Fibroblast of the conjunctiva (primary cell): ENCODE measurements at regions not wholly inside any gene's neighbourhood (a gene's known extent, or its start where the extent isn't known, plus 50 kb on each side); places are given as distances from the start of the nearest gene placed in this dataset.
"Not testable (repeated sequence)": the region's sequence is repeated elsewhere in the genome, so short reads cannot be mapped to it uniquely, and the experiment has no call there.

Source experiments
- DNase-seq: peaks from one replicate; pipeline ENCODE4 v3.0.0-alpha.2; 2010; ENCODE audit warnings: low read depth

- DNase-seq, result no peak
These were observed 94.9 kb downstream of the TMEM130 start for GRCh38 chr7:98774884-98775283.

DNA sequence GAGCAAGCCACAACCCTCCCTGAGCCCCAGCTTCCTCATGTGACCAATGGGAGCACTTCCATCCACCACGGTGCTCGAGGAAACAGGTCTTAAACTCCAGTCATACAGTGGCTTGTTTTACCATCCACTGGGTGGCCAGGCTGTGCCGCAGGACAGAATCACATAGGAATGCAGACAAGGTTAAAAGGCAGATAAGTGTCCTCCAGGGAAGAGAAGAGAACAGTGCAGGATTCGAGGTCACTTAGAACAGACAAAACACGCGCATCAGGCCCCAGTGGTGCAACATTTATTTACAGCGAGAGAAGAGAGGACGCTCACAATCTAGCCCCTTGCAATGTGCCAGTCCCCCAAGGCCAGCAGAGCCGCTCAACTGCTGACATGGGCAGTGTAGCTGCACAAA, 92.8 kb downstream of the TMEM130 start:
- no peak for DNase-seq

- no peak for DNase-seq
These were observed 91.4 kb downstream of the TMEM130 start for GRCh38 chr7:98778421-98778820.

GRCh38 chr7:98779800-98780587, 89.8 kb downstream of the TMEM130 start:
- DNase-seq, result no peak

DNA sequence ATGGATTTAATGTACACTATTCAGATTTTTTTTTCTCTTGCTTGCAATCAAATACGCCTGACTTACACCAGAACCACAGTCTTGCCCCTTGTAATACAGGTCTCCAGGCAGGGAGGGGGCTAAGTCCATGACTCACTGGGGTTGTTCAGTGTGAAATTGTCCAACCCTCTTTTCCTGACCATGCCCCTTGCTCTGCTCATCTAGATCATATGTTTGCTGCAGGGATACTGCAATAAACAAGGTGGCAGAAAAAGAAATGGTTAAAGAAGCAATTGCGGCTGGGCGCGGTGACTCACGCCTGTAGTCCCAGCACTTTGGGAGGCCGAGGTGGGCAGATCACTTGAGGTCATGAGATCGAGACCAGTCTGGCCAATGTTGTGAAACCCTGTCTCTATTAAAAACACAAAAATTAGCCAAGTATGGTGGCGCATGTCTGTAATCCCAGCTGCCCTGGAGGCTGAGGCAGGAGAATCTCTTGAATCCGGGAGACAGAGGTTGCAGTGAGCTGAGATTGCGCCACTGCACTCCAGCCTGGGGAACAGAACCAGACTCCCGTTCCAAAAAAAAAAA, 85.5 kb downstream of the TMEM130 start:
- no peak for DNase-seq

DNA sequence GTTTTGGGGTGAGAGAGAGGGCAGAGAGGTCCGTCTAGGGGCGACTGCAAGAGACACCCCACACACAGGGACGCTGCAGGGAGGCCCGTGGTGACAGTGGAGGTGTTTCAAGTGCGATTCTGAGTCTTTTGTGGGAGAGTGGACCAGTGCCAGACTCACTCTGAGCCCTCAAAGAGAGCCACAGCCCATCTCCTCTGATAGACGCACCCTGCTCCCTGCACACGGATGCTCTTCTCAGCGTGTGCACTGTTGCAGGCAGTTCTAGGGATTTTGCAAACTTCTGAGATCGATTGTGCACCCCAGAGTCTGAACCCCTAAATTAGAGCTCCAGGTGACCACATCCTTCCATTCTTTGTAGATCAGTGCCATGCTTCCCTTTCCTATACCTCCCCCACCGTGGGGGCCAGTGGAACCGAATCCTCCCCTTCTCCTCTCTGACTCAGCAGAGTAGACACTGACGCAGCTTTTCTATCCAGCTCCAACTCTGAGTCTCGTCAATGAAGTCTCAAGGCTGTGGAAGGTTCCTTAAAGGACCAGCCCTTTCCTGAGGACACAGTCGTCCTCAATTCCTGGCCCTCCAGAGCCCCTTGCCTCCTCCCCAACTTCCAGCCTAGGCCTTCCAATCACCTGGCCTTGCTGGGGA, 83.8 kb downstream of the TMEM130 start:
- DNase-seq, result no peak

GRCh38 chr7:98788966-98789365, 80.8 kb downstream of the TMEM130 start:
- DNase-seq, result no peak

- DNase-seq, result not testable (repeated sequence)
These were observed 75.4 kb downstream of the TMEM130 start for GRCh38 chr7:98794453-98794852.

DNA sequence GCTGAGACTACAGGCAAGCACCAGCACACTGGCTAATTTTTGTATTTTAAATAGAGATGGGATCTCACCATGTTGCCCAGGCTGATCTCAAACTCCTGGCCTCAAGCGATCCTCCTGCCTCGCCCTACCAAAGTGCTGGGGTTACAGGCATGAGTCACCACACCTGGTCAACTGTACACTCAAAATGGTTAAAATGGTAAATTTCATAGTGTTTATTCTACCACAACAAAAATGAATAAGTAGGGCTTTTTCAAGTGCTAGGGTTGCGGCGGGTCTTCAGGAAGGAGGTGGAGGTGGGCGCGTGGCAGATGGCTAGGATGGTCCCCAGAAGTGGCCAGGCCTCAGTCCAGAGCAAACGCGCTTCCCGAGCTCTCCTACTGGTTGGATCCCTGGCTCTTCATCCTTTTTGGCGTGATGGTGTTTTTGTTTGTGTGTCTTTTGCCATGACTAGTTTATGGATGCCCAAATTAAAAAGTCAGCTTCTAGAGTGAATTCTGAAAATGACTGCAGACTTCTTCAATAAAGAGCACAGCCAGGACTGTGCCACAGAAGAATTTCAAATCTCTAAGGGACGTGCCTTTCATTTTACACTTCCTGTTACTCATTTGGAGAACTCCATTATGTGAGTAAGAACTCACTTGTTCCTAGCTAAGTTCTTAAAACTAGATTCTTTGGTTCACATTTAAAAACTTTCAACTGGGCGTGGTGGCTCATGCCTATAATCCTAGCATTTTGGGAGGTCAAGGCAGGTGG, 73.9 kb downstream of the TMEM130 start:
- DNase-seq, result no peak
